OCI-LY7 (cell line): ENCODE measurements at regions not wholly inside any gene's neighbourhood (a gene's known extent, or its start where the extent isn't known, plus 50 kb on each side); places are given as distances from the start of the nearest gene placed in this dataset.

Source experiments
- EZH2phosphoT487 ChIP-seq: fragments of 200-600 bp; sonication (generic); IDR thresholded peaks from 2 replicates; pipeline ENCODE4 v1.6.1; 2018; ENCODE audit warnings: low read depth, borderline replicate concordance, mild to moderate bottlenecking, mixed run types, antibody characterized with exemption, low read length, moderate library complexity, mixed read lengths
- TF ChIP-seq, protein P1 (sequence below): fragments of 200-600 bp; sonication (generic); conservative IDR thresholded peaks from 2 replicates; pipeline ENCODE4 v1.5.1; 2014; ENCODE audit warnings: mild to moderate bottlenecking, antibody characterized with exemption, low read length, moderate library complexity, mixed read lengths

DNA sequence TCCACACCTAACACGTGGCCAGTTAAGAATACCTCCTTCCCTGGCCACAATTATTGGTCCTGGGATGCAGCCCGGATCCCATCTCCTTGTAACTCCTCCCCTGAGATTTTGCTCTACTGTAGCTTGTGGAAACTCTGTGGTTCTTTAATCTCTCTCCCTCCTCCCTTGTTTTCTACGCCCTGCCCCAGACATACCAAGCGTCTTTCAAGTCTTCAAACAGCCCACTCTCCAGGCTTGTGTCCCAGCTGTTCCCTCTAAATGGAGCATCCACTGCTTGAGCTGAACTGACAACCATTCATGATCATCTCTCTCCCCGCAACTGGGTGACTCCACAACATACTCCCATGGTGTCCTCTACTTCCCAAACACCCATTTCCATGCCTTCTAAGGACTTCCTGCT is 111.6 kb downstream of the SIPA1L2 start:
- TF ChIP-seq, protein P1, sequence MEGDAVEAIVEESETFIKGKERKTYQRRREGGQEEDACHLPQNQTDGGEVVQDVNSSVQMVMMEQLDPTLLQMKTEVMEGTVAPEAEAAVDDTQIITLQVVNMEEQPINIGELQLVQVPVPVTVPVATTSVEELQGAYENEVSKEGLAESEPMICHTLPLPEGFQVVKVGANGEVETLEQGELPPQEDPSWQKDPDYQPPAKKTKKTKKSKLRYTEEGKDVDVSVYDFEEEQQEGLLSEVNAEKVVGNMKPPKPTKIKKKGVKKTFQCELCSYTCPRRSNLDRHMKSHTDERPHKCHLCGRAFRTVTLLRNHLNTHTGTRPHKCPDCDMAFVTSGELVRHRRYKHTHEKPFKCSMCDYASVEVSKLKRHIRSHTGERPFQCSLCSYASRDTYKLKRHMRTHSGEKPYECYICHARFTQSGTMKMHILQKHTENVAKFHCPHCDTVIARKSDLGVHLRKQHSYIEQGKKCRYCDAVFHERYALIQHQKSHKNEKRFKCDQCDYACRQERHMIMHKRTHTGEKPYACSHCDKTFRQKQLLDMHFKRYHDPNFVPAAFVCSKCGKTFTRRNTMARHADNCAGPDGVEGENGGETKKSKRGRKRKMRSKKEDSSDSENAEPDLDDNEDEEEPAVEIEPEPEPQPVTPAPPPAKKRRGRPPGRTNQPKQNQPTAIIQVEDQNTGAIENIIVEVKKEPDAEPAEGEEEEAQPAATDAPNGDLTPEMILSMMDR, result no peak
- no peak for TF ChIP-seq EZH2phosphoT487
